ENCODE measurements at regions not wholly inside any gene's neighbourhood (a gene's known extent, or its start where the extent isn't known, plus 50 kb on each side); places are given as distances from the start of the nearest gene placed in this dataset.

DNA sequence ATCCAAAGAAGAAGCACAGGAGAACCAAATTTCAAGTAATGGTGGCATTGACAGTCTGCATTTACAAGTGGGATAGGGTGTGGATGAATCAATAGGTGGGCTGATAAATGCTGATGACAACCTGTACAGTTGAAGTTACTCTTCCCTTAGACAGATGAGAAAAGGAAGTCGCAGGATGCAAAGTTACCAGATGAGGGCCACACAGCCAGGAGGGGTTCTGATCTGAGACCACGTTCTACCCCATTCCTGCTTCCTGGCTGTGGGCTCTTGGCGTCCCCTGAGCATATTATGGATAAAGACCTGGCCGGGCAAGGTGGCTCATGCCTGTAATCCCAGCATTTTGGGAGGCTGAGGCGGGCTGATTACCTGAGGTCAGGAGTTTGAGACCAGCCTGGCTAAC lies 104.6 kb downstream of the EOMES start:
- TF ChIP-seq CTCF (IDR thresholded peaks at IDR 0.05; ENCODE audit: insufficient read depth, low read length, poor library complexity, severe bottlenecking), result no peak
- TF ChIP-seq EZH2phosphoT487 (conservative IDR thresholded peaks at IDR 0.05; ENCODE audit: low read length), result no peak
- Histone ChIP-seq H3K27me3 (ENCODE audit: low read length) (no peaks in the 10 kb centered on the region), H3K9me2 (replicated peaks; ENCODE audit: insufficient read depth, low read length) (no peaks in the 10 kb centered on the region), H3K36me3 (ENCODE audit: low read length) (0 out of 2 replicates have a peak, but pooled peaks cover 4% of the 10 kb centered on the region), H3K9me3 (ENCODE audit: insufficient read depth, low read length) (peaks cover 13% of the 10 kb centered on the region; the same call in 1 of the 2 replicates), H4K20me1 (ENCODE audit: low read depth, low read length) (no peaks in the 10 kb centered on the region), H3F3A (ENCODE audit: insufficient read depth) (no peaks in the 10 kb centered on the region), H3K4me2 (ENCODE audit: low read depth, low read length, poor library complexity, severe bottlenecking) (no peak overlapping the region), H2AFZ (ENCODE audit: low read depth, low read length, severe bottlenecking) (no peak overlapping the region), H3K4me3 (ENCODE audit: insufficient read depth, low read length, poor library complexity, severe bottlenecking) (no peak overlapping the region), H3K9ac (ENCODE audit: low read length) (no peak overlapping the region), H3K79me2 (ENCODE audit: insufficient read depth, low read length) (no peaks in the 10 kb centered on the region), H3K27ac (ENCODE audit: low read depth, low read length) (no peak overlapping the region)

GRCh38 chr3:27616031-27616430 lies 106.1 kb downstream of the EOMES start:
- no peak for TF ChIP-seq CTCF (IDR thresholded peaks at IDR 0.05; ENCODE audit: insufficient read depth, low read length, poor library complexity, severe bottlenecking)
- no peak for TF ChIP-seq EZH2phosphoT487 (conservative IDR thresholded peaks at IDR 0.05; ENCODE audit: low read length)
- Histone ChIP-seq H3K4me3 (ENCODE audit: insufficient read depth, low read length, poor library complexity, severe bottlenecking) (no peak overlapping the region), H3K27ac (ENCODE audit: low read depth, low read length) (no peak overlapping the region), H3K4me2 (ENCODE audit: low read depth, low read length, poor library complexity, severe bottlenecking) (no peak overlapping the region), H2AFZ (ENCODE audit: low read depth, low read length, severe bottlenecking) (no peak overlapping the region), H3K9me2 (replicated peaks; ENCODE audit: insufficient read depth, low read length) (no peaks in the 10 kb centered on the region), H4K20me1 (ENCODE audit: low read depth, low read length) (no peaks in the 10 kb centered on the region), H3K27me3 (ENCODE audit: low read length) (no peaks in the 10 kb centered on the region), H3F3A (ENCODE audit: insufficient read depth) (no peaks in the 10 kb centered on the region), H3K9me3 (ENCODE audit: insufficient read depth, low read length) (peaks cover 13% of the 10 kb centered on the region; the same call in 1 of the 2 replicates), H3K9ac (ENCODE audit: low read length) (no peak overlapping the region), H3K36me3 (ENCODE audit: low read length) (0 out of 2 replicates have a peak, but pooled peaks cover 4% of the 10 kb centered on the region), H3K79me2 (ENCODE audit: insufficient read depth, low read length) (no peaks in the 10 kb centered on the region)

- Histone ChIP-seq H2AFZ (ENCODE audit: low read depth, low read length, severe bottlenecking) (no peak overlapping the region), H3K79me2 (ENCODE audit: insufficient read depth, low read length) (no peaks in the 10 kb centered on the region), H3K9ac (ENCODE audit: low read length) (no peak overlapping the region)
Measured at GRCh38 chr3:27615555-27615954, 106.6 kb downstream of the EOMES start.

More at GRCh38 chr3:27615555-27615954, 106.6 kb downstream of the EOMES start:
- H3K9me2 ChIP-seq (replicated peaks; ENCODE audit: insufficient read depth, low read length), result no peaks in the 10 kb centered on the region
- no peak overlapping the region for H3K4me2 ChIP-seq (ENCODE audit: low read depth, low read length, poor library complexity, severe bottlenecking)
- TF ChIP-seq CTCF (IDR thresholded peaks at IDR 0.05; ENCODE audit: insufficient read depth, low read length, poor library complexity, severe bottlenecking) (no peak), EZH2phosphoT487 (conservative IDR thresholded peaks at IDR 0.05; ENCODE audit: low read length) (no peak)
- no peak overlapping the region for H3K4me3 ChIP-seq (ENCODE audit: insufficient read depth, low read length, poor library complexity, severe bottlenecking)
- H3K27ac ChIP-seq (ENCODE audit: low read depth, low read length), result no peak overlapping the region
- 0 out of 2 replicates have a peak, but pooled peaks cover 4% of the 10 kb centered on the region for H3K36me3 ChIP-seq (ENCODE audit: low read length)
- peaks cover 13% of the 10 kb centered on the region; the same call in 1 of the 2 replicates for H3K9me3 ChIP-seq (ENCODE audit: insufficient read depth, low read length)
- no peaks in the 10 kb centered on the region for H3K27me3 ChIP-seq (ENCODE audit: low read length)
- no peaks in the 10 kb centered on the region for H4K20me1 ChIP-seq (ENCODE audit: low read depth, low read length)
- no peaks in the 10 kb centered on the region for H3F3A ChIP-seq (ENCODE audit: insufficient read depth)

Data from SU-DHL-6 (cell line).